ENCODE measurements at regions not wholly inside any gene's neighbourhood (a gene's known extent, or its start where the extent isn't known, plus 50 kb on each side); places are given as distances from the start of the nearest gene placed in this dataset.
"Not testable (repeated sequence)": the region's sequence is repeated elsewhere in the genome, so short reads cannot be mapped to it uniquely, and the experiment has no call there.

DNA sequence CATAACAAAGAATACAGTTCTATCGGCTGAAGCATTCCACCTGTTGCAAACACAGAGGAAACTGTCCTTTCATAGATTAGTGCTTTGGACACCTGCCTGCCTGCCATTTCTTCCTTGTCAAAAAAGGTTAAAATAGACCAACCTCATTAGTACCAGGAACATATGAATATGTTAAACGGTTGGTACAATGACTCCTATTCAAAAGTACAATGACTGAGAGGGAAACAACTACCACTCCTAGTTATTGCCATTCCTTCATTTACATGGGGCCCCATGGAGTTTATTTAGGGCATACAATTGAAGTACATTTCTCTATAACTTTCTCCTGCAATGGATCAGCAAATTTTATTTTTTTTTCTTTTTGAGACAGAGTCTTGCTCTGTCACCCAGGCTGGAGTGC lies 77.4 kb upstream of the PIP5K1B start:
- ATAC-seq: no peak
- Histone ChIP-seq H3K4me1 (no peaks in the 10 kb centered on the region), H3K27ac (no peak overlapping the region), H3K4me3 (no peak overlapping the region), H3K9me3 (no peaks in the 10 kb centered on the region), H3K36me3 (ENCODE audit: insufficient read depth in 1 of 2, low read depth in 1 of 2) (no peaks in the 10 kb centered on the region), H3K27me3 (ENCODE audit: insufficient read depth in 3 of 3, low read length in 2 of 3) (no peaks in the 10 kb centered on the region)
- intact Hi-C loops (cut with DNase I): no loop called here
- no peak for TF ChIP-seq CTCF (IDR thresholded peaks at IDR 0.05)
- 51 to 64% (median 56%) methylated on average over 2 of the region's 2 CpGs for WGBS, 3 donors
- no peak for DNase-seq

- Histone ChIP-seq H3K27ac (no peak overlapping the region), H3K9me3 (no peaks in the 10 kb centered on the region), H3K4me3 (no peak overlapping the region), H3K4me1 (no peaks in the 10 kb centered on the region), H3K36me3 (ENCODE audit: insufficient read depth in 1 of 2, low read depth in 1 of 2) (no peaks in the 10 kb centered on the region), H3K27me3 (ENCODE audit: insufficient read depth in 3 of 3, low read length in 2 of 3) (no peaks in the 10 kb centered on the region)
- intact Hi-C loops (cut with DNase I): no loop called here
- ATAC-seq (no peak), DNase-seq (no peak)
- no peak for TF ChIP-seq CTCF (IDR thresholded peaks at IDR 0.05)
- 65 to 79% (median 70%) methylated on average over 2 of the region's 2 CpGs for WGBS, 3 donors
Measured at GRCh38 chr9:68629042-68629441, 76.0 kb upstream of the PIP5K1B start.

DNA sequence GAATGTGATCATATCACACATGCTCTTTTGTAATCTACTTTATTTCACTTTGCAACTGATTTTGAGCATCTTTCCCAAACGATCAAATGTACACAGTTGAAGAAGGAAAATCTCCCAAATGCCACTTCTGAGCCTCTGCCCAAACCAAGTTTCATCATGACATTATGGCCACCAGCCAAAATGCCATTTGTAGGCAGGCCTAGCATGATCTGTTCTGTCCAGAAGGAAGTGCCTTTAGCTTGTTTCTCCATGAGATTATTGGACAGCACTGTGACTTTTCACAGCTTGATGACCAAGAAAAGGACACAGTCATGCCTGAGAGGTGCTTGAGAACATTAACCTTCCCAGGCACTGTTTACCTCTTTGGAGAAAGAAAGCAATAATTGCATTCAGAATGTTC lies 73.2 kb upstream of the PIP5K1B start:
- WGBS, 3 donors: 24 to 33% (median 27%) methylated on average over 1 of the region's 1 CpG
- Histone ChIP-seq H3K27ac (no peak overlapping the region), H3K27me3 (ENCODE audit: insufficient read depth in 3 of 3, low read length in 2 of 3) (no peaks in the 10 kb centered on the region), H3K4me3 (no peak overlapping the region), H3K9me3 (no peaks in the 10 kb centered on the region), H3K4me1 (no peaks in the 10 kb centered on the region), H3K36me3 (ENCODE audit: insufficient read depth in 1 of 2, low read depth in 1 of 2) (no peaks in the 10 kb centered on the region)
- no peak for TF ChIP-seq CTCF (IDR thresholded peaks at IDR 0.05)
- ATAC-seq (no peak), DNase-seq (no peak)
- intact Hi-C loops (cut with DNase I): loop anchor here in 1 of 2 donors (10.0 kb wide), 1 partner anchor 303 kb away; no protein-coding TSS in a partner anchor

GRCh38 chr9:68637020-68637419 lies 68.0 kb upstream of the PIP5K1B start:
- no peak overlapping the region for H3K4me3 ChIP-seq
- H3K27me3 ChIP-seq (ENCODE audit: insufficient read depth in 3 of 3, low read length in 2 of 3): peaks cover 0 to 5% (median 0%) of the 10 kb centered on the region in 3 donors
- no peaks in the 10 kb centered on the region for H3K36me3 ChIP-seq (ENCODE audit: insufficient read depth in 1 of 2, low read depth in 1 of 2)
- no peak for TF ChIP-seq CTCF (IDR thresholded peaks at IDR 0.05)
- ATAC-seq (no peak), DNase-seq (no peak)
- 61 to 72% (median 61%) methylated on average over 3 of the region's 3 CpGs for WGBS, 3 donors
- intact Hi-C loops (cut with DNase I): loop anchor here in 1 of 2 donors (10.0 kb wide), 1 partner anchor 298 kb away; no protein-coding TSS in a partner anchor
- no peaks in the 10 kb centered on the region for H3K9me3 ChIP-seq
- no peaks in the 10 kb centered on the region for H3K4me1 ChIP-seq
- no peak overlapping the region for H3K27ac ChIP-seq

DNA sequence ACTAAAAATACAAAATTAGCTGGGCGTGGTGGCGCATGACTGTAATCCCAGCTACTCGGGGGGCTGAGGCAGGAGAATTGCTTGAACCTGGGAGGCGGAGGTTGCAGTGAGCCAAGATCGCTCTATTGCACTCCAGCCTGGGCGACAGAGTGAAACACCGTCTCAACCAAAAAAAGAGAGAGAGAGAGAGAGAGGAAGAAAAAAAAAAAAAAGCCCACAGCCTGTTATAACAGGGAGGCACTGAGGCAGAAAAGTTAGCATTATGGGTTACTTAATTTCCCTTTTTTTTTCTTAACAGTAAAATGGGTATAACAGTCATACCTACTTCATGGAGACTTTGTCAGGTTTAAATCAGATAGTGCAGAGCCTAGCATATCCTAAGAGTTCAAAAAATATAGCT lies 65.8 kb upstream of the PIP5K1B start:
- not testable (repeated sequence) for H3K4me3 ChIP-seq; H3K27ac ChIP-seq; H3K36me3 ChIP-seq (ENCODE audit: insufficient read depth in 1 of 2, low read depth in 1 of 2); DNase-seq; ATAC-seq; H3K27me3 ChIP-seq (ENCODE audit: insufficient read depth in 3 of 3, low read length in 2 of 3); H3K9me3 ChIP-seq; H3K4me1 ChIP-seq
- intact Hi-C loops (cut with DNase I): loop anchor here (2.0 to 10.0 kb wide), 2 partner anchors 18 to 296 kb away; no protein-coding TSS in a partner anchor
- 80 to 90% (median 86%) methylated on average over 7 of the region's 7 CpGs for WGBS, 3 donors

Data from psoas muscle (tissue), 7 donors.